Testis (tissue), 2 donors: ENCODE measurements at regions not wholly inside any gene's neighbourhood (a gene's known extent, or its start where the extent isn't known, plus 50 kb on each side); places are given as distances from the start of the nearest gene placed in this dataset.

Source experiments
- DNase-seq: peaks from one replicate; pipeline ENCODE4 v3.0.0-alpha.2; 2019
- H3K27ac ChIP-seq, 2 donors: fragments of 200-600 bp; sonication (generic); one replicate each; pipeline ENCODE4 v1.5.1; 2019
- H3K27me3 ChIP-seq: fragments of 200-600 bp; sonication (generic); one replicate; pipeline ENCODE4 v1.5.1; 2019
- H3K36me3 ChIP-seq: fragments of 200-600 bp; sonication (generic); one replicate; pipeline ENCODE4 v1.5.1; 2017; ENCODE audit warnings: low read depth; ENCODE audit errors: missing control alignments
- H3K4me1 ChIP-seq: fragments of 200-600 bp; sonication (generic); one replicate; pipeline ENCODE4 v1.5.1; 2019
- H3K4me3 ChIP-seq, 2 donors: fragments of 200-600 bp; sonication (generic); one replicate each; pipeline ENCODE4 v1.5.1; 2017 to 2019
- H3K9me3 ChIP-seq: fragments of 200-600 bp; sonication (generic); one replicate; pipeline ENCODE4 v1.5.1; 2017
- CTCF ChIP-seq, 3 experiments: fragments of 450-650 bp in 2 of 3; fragments of 200-600 bp in 1 of 3; sonication (generic) in 1 of 3; IDR thresholded peaks; one replicate each; pipeline ENCODE4 v1.5.1; 2016 to 2019; ENCODE audit warnings: antibody characterized with exemption in 3 of 3, mild to moderate bottlenecking in 2 of 3, moderate library complexity in 1 of 3
- POLR2A ChIP-seq: fragments of 450-650 bp; IDR thresholded peaks from one replicate; pipeline ENCODE4 v1.6.1; 2017; ENCODE audit warnings: antibody characterized with exemption, mild to moderate bottlenecking, moderate library complexity
- WGBS, 2 donors: methylation state at CpG; one replicate each; pipeline ENCODE4 v1.1.5; 2018; 5-methylcytosine and 5-hydroxymethylcytosine counted together
- intact Hi-C: fragments of 100-400 bp; cut with DNase I; formaldehyde crosslinking; loops from one replicate; pipeline ENCODE4 v1.15.1; 2023; ENCODE audit warnings: low total_unique reads

- intact Hi-C loops: no loop called here
- DNase-seq: no peak
- Histone ChIP-seq H3K27me3 (no peaks in the 10 kb centered on the region), H3K27ac (no peak overlapping the region), H3K4me1 (no peaks in the 10 kb centered on the region), H3K9me3 (no peaks in the 10 kb centered on the region), H3K4me3 (no peak overlapping the region), H3K36me3 (no peaks in the 10 kb centered on the region)
- WGBS, 2 donors: 67 to 73% methylated on average over 7 of the region's 7 CpGs
- TF ChIP-seq POLR2A: no peak
- no peak for TF ChIP-seq CTCF (IDR thresholded peaks at IDR 0.05)
Measured at GRCh38 chr14:97524589-97525319, 727.6 kb downstream of the VRK1 start.

GRCh38 chr14:97527993-97528392 lies 730.8 kb downstream of the VRK1 start:
- Histone ChIP-seq H3K27me3 (no peaks in the 10 kb centered on the region), H3K9me3 (no peaks in the 10 kb centered on the region), H3K4me3 (no peak overlapping the region), H3K36me3 (no peaks in the 10 kb centered on the region), H3K4me1 (no peaks in the 10 kb centered on the region), H3K27ac (no peak overlapping the region)
- intact Hi-C loops: no loop called here
- 79 to 93% methylated on average over 4 of the region's 4 CpGs for WGBS, 2 donors
- TF ChIP-seq CTCF (IDR thresholded peaks at IDR 0.05) (no peak), POLR2A (no peak)
- no peak for DNase-seq

- intact Hi-C loops: no loop called here
- Histone ChIP-seq H3K27me3 (no peaks in the 10 kb centered on the region), H3K36me3 (no peaks in the 10 kb centered on the region), H3K4me1 (no peaks in the 10 kb centered on the region), H3K27ac (no peak overlapping the region), H3K9me3 (no peaks in the 10 kb centered on the region), H3K4me3 (no peak overlapping the region)
- 89 to 94% methylated on average over 1 of the region's 1 CpG for WGBS, 2 donors
- DNase-seq: no peak
- TF ChIP-seq POLR2A (no peak), CTCF (IDR thresholded peaks at IDR 0.05) (no peak)
Measured at GRCh38 chr14:97532052-97532451, 734.9 kb downstream of the VRK1 start.

GRCh38 chr14:97536421-97536820 lies 739.2 kb downstream of the VRK1 start:
- Histone ChIP-seq H3K36me3 (no peaks in the 10 kb centered on the region), H3K27ac (no peak overlapping the region), H3K9me3 (no peaks in the 10 kb centered on the region), H3K4me3 (no peak overlapping the region), H3K4me1 (no peaks in the 10 kb centered on the region), H3K27me3 (no peaks in the 10 kb centered on the region)
- no peak for DNase-seq
- intact Hi-C loops: no loop called here
- TF ChIP-seq POLR2A (no peak), CTCF (IDR thresholded peaks at IDR 0.05) (no peak)
- 74 to 82% methylated on average over 4 of the region's 4 CpGs for WGBS, 2 donors
